Right lobe of liver (tissue), 4 donors: ENCODE measurements at regions not wholly inside any gene's neighbourhood (a gene's known extent, or its start where the extent isn't known, plus 50 kb on each side); places are given as distances from the start of the nearest gene placed in this dataset.

Experiments used
- CTCF ChIP-seq, 4 donors: fragments of 200-600 bp in 3 of 4; fragments of 450-650 bp in 1 of 4; IDR thresholded peaks; one replicate each; pipeline versions ENCODE4 v1.5.1 to v1.8.0; 2016 to 2022; ENCODE audit warnings: antibody characterized with exemption in 4 of 4, mild to moderate bottlenecking in 2 of 4
- POLR2A ChIP-seq: fragments of 450-650 bp; IDR thresholded peaks from one replicate; pipeline ENCODE4 v1.6.1; 2017; ENCODE audit warnings: antibody characterized with exemption, mild to moderate bottlenecking
- donor health status: DM: no; HTN: no; CAD: no.
- donor health status: DM: no; HTN: no; CAD: no.
- donor health status: DM: no; HTN: yes; CAD: no.

GRCh38 chr1:2945821-2946231 lies 75.4 kb upstream of the ACTRT2 start:
- no peak for TF ChIP-seq POLR2A
- TF ChIP-seq CTCF (IDR thresholded peaks at IDR 0.05): no peak
